Brain microvascular endothelial cell (primary cell): ENCODE measurements at regions not wholly inside any gene's neighbourhood (a gene's known extent, or its start where the extent isn't known, plus 50 kb on each side); places are given as distances from the start of the nearest gene placed in this dataset.

Experiments
- DNase-seq: peaks from one replicate; pipeline ENCODE4 v3.0.0-alpha.2; 2020
- H3K27ac ChIP-seq: fragments of 250-450 bp; sonication (Bioruptor Pico); 2 replicates; pipeline ENCODE4 v1.5.1; 2020; ENCODE audit warnings: mild to moderate bottlenecking, moderate library complexity
- H3K27me3 ChIP-seq: fragments of 250-450 bp; sonication (Bioruptor Pico); replicated peaks from 2 replicates; pipeline ENCODE4 v1.5.1; 2020; ENCODE audit warnings: mild to moderate bottlenecking
- H3K36me3 ChIP-seq: fragments of 250-450 bp; sonication (Bioruptor Pico); replicated peaks from 2 replicates; pipeline ENCODE4 v1.5.1; 2020; ENCODE audit warnings: mild to moderate bottlenecking
- H3K4me3 ChIP-seq: 2 replicates; pipeline ENCODE4 v1.5.1; 2011; ENCODE audit warnings: low read depth, mild to moderate bottlenecking, control low read depth, low read length, moderate library complexity
- CTCF ChIP-seq: IDR thresholded peaks from 2 replicates; pipeline ENCODE4 v1.5.1; 2011; ENCODE audit warnings: low read depth, mild to moderate bottlenecking, moderate library complexity, low read length, control low read depth, inconsistent platforms; ENCODE audit errors: missing control alignments
- in situ Hi-C: cut with HindIII; loops from 2 replicates; pipeline ENCODE4 v1.10.0; 2017; ENCODE audit warnings: low sequenced_read_pairs, low pct_ligation_motif_present

GRCh38 chr11:76288166-76288980 is 82.1 kb upstream of the WNT11 start:
- H3K36me3 ChIP-seq, result no peaks in the 10 kb centered on the region
- DNase-seq, result no peak
- in situ Hi-C loops, result no loop called here

GRCh38 chr11:76287227-76287626 is 80.9 kb upstream of the WNT11 start:
- in situ Hi-C loops, result no loop called here
- no peak for DNase-seq
- no peak overlapping the region for H3K4me3 ChIP-seq

More at GRCh38 chr11:76288166-76288980, 82.1 kb upstream of the WNT11 start:
- Histone ChIP-seq H3K4me3 (no peak overlapping the region), H3K27me3 (peaks cover 3% of the 10 kb centered on the region), H3K27ac (no peak overlapping the region)
- no peak for TF ChIP-seq CTCF

GRCh38 chr11:76285397-76286104 is 79.2 kb upstream of the WNT11 start:
- no peak for DNase-seq
- Histone ChIP-seq H3K36me3 (no peaks in the 10 kb centered on the region), H3K4me3 (no peak overlapping the region), H3K27ac (no peak overlapping the region), H3K27me3 (peaks cover 2% of the 10 kb centered on the region)
- in situ Hi-C loops, result no loop called here
- TF ChIP-seq CTCF, result no peak

More at GRCh38 chr11:76287227-76287626, 80.9 kb upstream of the WNT11 start:
- TF ChIP-seq CTCF, result no peak
- Histone ChIP-seq H3K36me3 (no peaks in the 10 kb centered on the region), H3K27ac (no peak overlapping the region), H3K27me3 (peaks cover 2% of the 10 kb centered on the region)

- no peak overlapping the region for H3K4me3 ChIP-seq
- no peak for TF ChIP-seq CTCF
- no peak overlapping the region for H3K27ac ChIP-seq
- peaks cover 2% of the 10 kb centered on the region for H3K27me3 ChIP-seq
- H3K36me3 ChIP-seq, result no peaks in the 10 kb centered on the region
- no peak for DNase-seq
- in situ Hi-C loops, result no loop called here
Observed at GRCh38 chr11:76284161-76284560, 77.9 kb upstream of the WNT11 start.

GRCh38 chr11:76282811-76283595 is 76.7 kb upstream of the WNT11 start:
- in situ Hi-C loops, result no loop called here

More at GRCh38 chr11:76282811-76283595, 76.7 kb upstream of the WNT11 start:
- DNase-seq, result no peak
- H3K36me3 ChIP-seq, result no peaks in the 10 kb centered on the region
- H3K27me3 ChIP-seq, result peaks cover 2% of the 10 kb centered on the region
- no peak overlapping the region for H3K4me3 ChIP-seq
- TF ChIP-seq CTCF, result no peak
- H3K27ac ChIP-seq, result no peak overlapping the region
